ENCODE measurements at regions not wholly inside any gene's neighbourhood (a gene's known extent, or its start where the extent isn't known, plus 50 kb on each side); places are given as distances from the start of the nearest gene placed in this dataset.
"Not testable (repeated sequence)": the region's sequence is repeated elsewhere in the genome, so short reads cannot be mapped to it uniquely, and the experiment has no call there.

- no peak overlapping the region for H3K27ac ChIP-seq
- no peaks in the 10 kb centered on the region for H3K36me3 ChIP-seq
- no peak for ATAC-seq
- DNase-seq = no peak
- no peak overlapping the region for H3K4me3 ChIP-seq
- peaks cover 0 to 30% (median 9%) of the 10 kb centered on the region in 9 donors for H3K27me3 ChIP-seq
- no peaks in the 10 kb centered on the region for H3K9me3 ChIP-seq
- no peaks in the 10 kb centered on the region for H3K4me1 ChIP-seq
- WGBS, 4 donors = 45 to 50% (median 48%) methylated on average over 3 to 4 of the region's 4 CpGs
- intact Hi-C loops (cut with DNase I) = no loop called here
- TF ChIP-seq CTCF (IDR thresholded peaks at IDR 0.05) = no peak
- no peak for TF ChIP-seq POLR2A (IDR thresholded peaks at IDR 0.05)
Measured at GRCh38 chr14:106115401-106115800, 589.0 kb downstream of the TMEM121 start.

GRCh38 chr14:106116339-106116930 lies 590.1 kb downstream of the TMEM121 start:
- whole genome bisulfite sequencing, 4 donors = 37 to 59% (median 42%) methylated on average over 5 to 10 of the region's 10 CpGs; no CpG with 5 or more reads in 1 of the 4 donors
- H3K4me3 ChIP-seq; H3K9me3 ChIP-seq; H3K27ac ChIP-seq; DNase-seq; H3K4me1 ChIP-seq; intact Hi-C loops (cut with DNase I); ATAC-seq; H3K36me3 ChIP-seq: not testable (repeated sequence)
- TF ChIP-seq CTCF (IDR thresholded peaks at IDR 0.05) = peak in 4 of 12 donors; percentile 20 to 33 (median 26)
- H3K27me3 ChIP-seq = peaks cover 0 to 37% (median 9%) of the 10 kb centered on the region in 9 donors

GRCh38 chr14:106120101-106120500 lies 593.7 kb downstream of the TMEM121 start:
- Histone ChIP-seq H3K4me1 (no peaks in the 10 kb centered on the region), H3K27me3 (peaks cover 0 to 54% (median 9%) of the 10 kb centered on the region in 9 donors), H3K4me3 (no peak overlapping the region), H3K36me3 (no peaks in the 10 kb centered on the region), H3K9me3 (no peaks in the 10 kb centered on the region), H3K27ac (no peak overlapping the region)
- TF ChIP-seq CTCF (IDR thresholded peaks at IDR 0.05) (no peak), POLR2A (IDR thresholded peaks at IDR 0.05) (no peak)
- DNase-seq (no peak), ATAC-seq (no peak)
- intact Hi-C loops (cut with DNase I) = no loop called here
- WGBS, 4 donors = 42 to 50% (median 44%) methylated on average over 6 of the region's 6 CpGs

- TF ChIP-seq CTCF (IDR thresholded peaks at IDR 0.05) = no peak
- TF ChIP-seq POLR2A (IDR thresholded peaks at IDR 0.05) = no peak
- ATAC-seq = no peak
- Histone ChIP-seq H3K27ac (no peak overlapping the region), H3K36me3 (no peaks in the 10 kb centered on the region), H3K9me3 (no peaks in the 10 kb centered on the region), H3K4me3 (no peak overlapping the region), H3K27me3 (peaks cover 0 to 59% (median 15%) of the 10 kb centered on the region in 9 donors), H3K4me1 (no peaks in the 10 kb centered on the region)
- WGBS, 4 donors = 50 to 67% (median 62%) methylated on average over 5 of the region's 5 CpGs
- intact Hi-C loops (cut with DNase I) = no loop called here
- DNase-seq = no peak
Measured at GRCh38 chr14:106129274-106129673, 602.9 kb downstream of the TMEM121 start.

- H3K4me1 ChIP-seq; H3K27ac ChIP-seq; H3K36me3 ChIP-seq; H3K9me3 ChIP-seq; DNase-seq; intact Hi-C loops (cut with DNase I); H3K4me3 ChIP-seq; ATAC-seq: not testable (repeated sequence)
- 47 to 54% (median 51%) methylated on average over 8 of the region's 8 CpGs for WGBS, 4 donors
- peaks cover 0 to 57% (median 11%) of the 10 kb centered on the region in 9 donors for H3K27me3 ChIP-seq
Measured at GRCh38 chr14:106129904-106130661, 603.7 kb downstream of the TMEM121 start.

- H3K27me3 ChIP-seq = peaks cover 0 to 38% (median 5%) of the 10 kb centered on the region in 9 donors
- intact Hi-C loops (cut with DNase I); H3K4me3 ChIP-seq; ATAC-seq; H3K36me3 ChIP-seq; H3K4me1 ChIP-seq; H3K9me3 ChIP-seq; DNase-seq; H3K27ac ChIP-seq: not testable (repeated sequence)
- 24 to 43% (median 36%) methylated on average over 2 of the region's 2 CpGs for WGBS, 4 donors
Measured at GRCh38 chr14:106133126-106133525, 606.7 kb downstream of the TMEM121 start.

Data from heart left ventricle (tissue), 16 donors.